H9 (cell line): ENCODE measurements at regions not wholly inside any gene's neighbourhood (a gene's known extent, or its start where the extent isn't known, plus 50 kb on each side); places are given as distances from the start of the nearest gene placed in this dataset.

Experiments used
- DNase-seq: peaks from one replicate; pipeline ENCODE4 v3.0.0-alpha.2; 2017
- H2AFZ ChIP-seq: one replicate; pipeline ENCODE4 v1.6.1; 2013; ENCODE audit warnings: mild to moderate bottlenecking, low read length, control low read depth, moderate library complexity
- H2AK5ac ChIP-seq: 2 replicates; pipeline ENCODE4 v1.6.1; 2013; ENCODE audit warnings: low read length, control low read depth, mixed read lengths; ENCODE audit not compliant: insufficient read length
- H2BK120ac ChIP-seq: one replicate; pipeline ENCODE4 v1.6.1; 2013; ENCODE audit warnings: low read depth, mild to moderate bottlenecking, low read length, control low read depth, inconsistent platforms; ENCODE audit not compliant: poor library complexity, severe bottlenecking
- H2BK12ac ChIP-seq: 2 replicates; pipeline ENCODE4 v1.6.1; 2013; ENCODE audit warnings: low read length, control low read depth, mixed read lengths, low read depth; ENCODE audit not compliant: insufficient read length
- H2BK15ac ChIP-seq: 2 replicates; pipeline ENCODE4 v1.6.1; 2013; ENCODE audit warnings: low read depth, low read length, control low read depth
- H2BK20ac ChIP-seq: one replicate; pipeline ENCODE4 v1.6.1; 2013; ENCODE audit warnings: low read depth, mild to moderate bottlenecking, low read length, control low read depth, inconsistent platforms; ENCODE audit not compliant: poor library complexity, severe bottlenecking
- H2BK5ac ChIP-seq: 2 replicates; pipeline ENCODE4 v1.6.1; 2013; ENCODE audit warnings: low read length, control low read depth, mixed read lengths; ENCODE audit not compliant: insufficient read length
- H3K14ac ChIP-seq: 2 replicates; pipeline ENCODE4 v1.6.1; 2013; ENCODE audit warnings: low read length, control low read depth; ENCODE audit not compliant: insufficient read depth
- H3K18ac ChIP-seq: 2 replicates; pipeline ENCODE4 v1.6.1; 2013; ENCODE audit warnings: low read depth, mild to moderate bottlenecking, mixed read lengths, low read length, control low read depth; ENCODE audit not compliant: insufficient read length
- H3K23ac ChIP-seq: 2 replicates; pipeline ENCODE4 v1.6.1; 2013; ENCODE audit warnings: low read length, control low read depth, mixed read lengths, low read depth; ENCODE audit not compliant: insufficient read length
- H3K23me2 ChIP-seq: 2 replicates; pipeline ENCODE4 v1.6.1; 2013; ENCODE audit warnings: low read depth, mild to moderate bottlenecking, mixed read lengths, low read length, control low read depth; ENCODE audit not compliant: insufficient read length, poor library complexity, severe bottlenecking
- H3K27ac ChIP-seq: 2 replicates; pipeline ENCODE4 v1.5.1; 2013; ENCODE audit warnings: low read length, control low read depth, mixed read lengths, low read depth; ENCODE audit not compliant: insufficient read length
- H3K27me3 ChIP-seq: 2 replicates; pipeline ENCODE4 v1.6.1; 2013; ENCODE audit warnings: low read length, control low read depth, inconsistent platforms; ENCODE audit not compliant: insufficient read depth
- H3K4ac ChIP-seq: 2 replicates; pipeline ENCODE4 v1.6.1; 2013; ENCODE audit warnings: low read depth, mild to moderate bottlenecking, control low read depth, inconsistent platforms, low read length, moderate library complexity
- H3K4me1 ChIP-seq: 2 replicates; pipeline ENCODE4 v1.6.1; 2013; ENCODE audit warnings: low read length, control low read depth, inconsistent platforms; ENCODE audit not compliant: insufficient read depth
- H3K4me2 ChIP-seq: 2 replicates; pipeline ENCODE4 v1.6.1; 2013; ENCODE audit warnings: low read length, control low read depth, mixed read lengths; ENCODE audit not compliant: insufficient read length, insufficient read depth
- H3K56ac ChIP-seq: 2 replicates; pipeline ENCODE4 v1.6.1; 2013; ENCODE audit warnings: low read depth, mild to moderate bottlenecking, mixed read lengths, low read length, control low read depth; ENCODE audit not compliant: insufficient read length
- H3K79me1 ChIP-seq: 2 replicates; pipeline ENCODE4 v1.6.1; 2013; ENCODE audit warnings: low read depth, mild to moderate bottlenecking, moderate library complexity, low read length, control low read depth, inconsistent platforms; ENCODE audit not compliant: insufficient read depth, poor library complexity, severe bottlenecking
- H3K79me2 ChIP-seq: 2 replicates; pipeline ENCODE4 v1.6.1; 2013; ENCODE audit warnings: low read length, control low read depth, inconsistent platforms; ENCODE audit not compliant: insufficient read depth
- H3K9ac ChIP-seq: 2 replicates; pipeline ENCODE4 v1.6.1; 2013; ENCODE audit warnings: low read length, control low read depth, mixed read lengths; ENCODE audit not compliant: insufficient read length; ENCODE audit errors: extremely low read depth
- H3K9me3 ChIP-seq: one replicate; pipeline ENCODE4 v1.6.1; 2013; ENCODE audit warnings: low read depth, low read length, inconsistent platforms; ENCODE audit not compliant: control insufficient read depth
- H3T11ph ChIP-seq: one replicate; pipeline ENCODE4 v1.6.1; 2013; ENCODE audit warnings: mild to moderate bottlenecking, low read length, control low read depth, inconsistent platforms
- H4K20me1 ChIP-seq: one replicate; pipeline ENCODE4 v1.6.1; 2013; ENCODE audit not compliant: control insufficient read depth, insufficient read length, insufficient read depth
- H4K5ac ChIP-seq: 2 replicates; pipeline ENCODE4 v1.6.1; 2013; ENCODE audit warnings: low read depth, mild to moderate bottlenecking, mixed read lengths, low read length, control low read depth; ENCODE audit not compliant: insufficient read length
- H4K8ac ChIP-seq: replicated peaks from 2 replicates; pipeline ENCODE4 v1.6.1; 2013; ENCODE audit warnings: low read length, control low read depth, mixed read lengths, low read depth; ENCODE audit not compliant: insufficient read length
- H4K91ac ChIP-seq: 2 replicates; pipeline ENCODE4 v1.6.1; 2013; ENCODE audit warnings: low read depth, mild to moderate bottlenecking, moderate library complexity, mixed read lengths, low read length, control low read depth; ENCODE audit not compliant: insufficient read length
- H3K27ac Mint-ChIP-seq, 3 experiments: 2 replicates in 2 of 3; 3 replicates in 1 of 3; pipeline ENCODE4 v1.8.0; 2020 to 2021; ENCODE audit warnings: mixed read lengths in 3 of 3, mild to moderate bottlenecking in 1 of 3, moderate library complexity in 1 of 3
- H3K27me3 Mint-ChIP-seq: 2 replicates; pipeline ENCODE4 v1.8.0; 2021; ENCODE audit warnings: low read depth, mild to moderate bottlenecking, moderate library complexity, mixed read lengths
- H3K36me3 Mint-ChIP-seq, 3 experiments: 2 replicates in 2 of 3; 3 replicates in 1 of 3; pipeline ENCODE4 v1.8.0; 2020 to 2021; ENCODE audit warnings: low read depth in 3 of 3, mixed read lengths in 3 of 3; ENCODE audit not compliant: insufficient read depth in 1 of 3
- H3K4me1 Mint-ChIP-seq, 2 experiments: 2 replicates each; pipeline ENCODE4 v1.8.0; 2020; ENCODE audit warnings: mixed read lengths in 2 of 2
- H3K4me3 Mint-ChIP-seq, 2 experiments: 2 replicates in 1 of 2; 3 replicates in 1 of 2; pipeline ENCODE4 v1.8.0; 2020 to 2021; ENCODE audit warnings: mild to moderate bottlenecking in 2 of 2, mixed read lengths in 2 of 2, moderate library complexity in 1 of 2
- H3K9me3 Mint-ChIP-seq, 2 experiments: 2 replicates in 1 of 2; 3 replicates in 1 of 2; pipeline ENCODE4 v1.8.0; 2020; ENCODE audit warnings: mild to moderate bottlenecking in 2 of 2, mixed read lengths in 2 of 2, moderate library complexity in 1 of 2
- CTCF ChIP-seq: fragments of 200-600 bp; sonication (generic); conservative IDR thresholded peaks from 3 replicates; pipeline ENCODE4 v1.8.0; 2021; ENCODE audit warnings: antibody characterized with exemption, mild to moderate bottlenecking
- WGBS: extraction: QIAGEN DNeasy Blood & Tissue Kit; methylation state at CpG from one replicate; pipeline ENCODE4 v1.1.7; 2013; ENCODE audit warnings: missing lambda C conversion rate, low lambda C conversion rate, mixed read lengths; ENCODE audit not compliant: insufficient read length; ENCODE audit errors: extremely low coverage; 5-methylcytosine and 5-hydroxymethylcytosine counted together

DNA sequence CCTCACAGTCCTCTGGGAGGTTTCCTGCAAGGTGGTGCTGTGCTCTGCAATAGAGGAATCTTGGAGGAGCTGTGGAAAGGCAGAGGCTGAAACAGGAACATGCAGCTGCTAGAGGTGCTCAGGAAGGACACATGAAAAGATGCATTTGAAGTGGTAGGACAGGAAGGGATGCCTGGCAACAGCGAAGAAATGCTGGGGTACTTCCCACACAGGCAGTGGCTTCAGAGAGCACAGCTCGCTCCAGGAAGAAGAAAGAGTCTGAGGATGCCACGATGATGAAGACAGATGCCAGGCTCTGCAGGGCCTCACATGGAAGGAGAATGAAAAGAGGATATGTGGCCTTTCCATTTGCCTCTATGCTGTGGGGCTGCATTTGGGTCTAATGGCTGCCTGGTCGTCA, 77.0 kb upstream of the TMEM72 start:
- Histone ChIP-seq H2BK15ac (no peak overlapping the region; the same call in 1 of the 2 replicates), H3K23ac (no peak overlapping the region), H3K9me3 (no peaks in the 10 kb centered on the region), H3K14ac (no peak overlapping the region), H3K9ac (no peak overlapping the region), H3K4me1 (no peaks in the 10 kb centered on the region), H2AK5ac (no peak overlapping the region), H4K5ac (no peak overlapping the region), H2BK120ac (no peak overlapping the region), H3K18ac (no peak overlapping the region), H2AFZ (no peak overlapping the region), H2BK20ac (no peak overlapping the region), H3K23me2 (no peaks in the 10 kb centered on the region), H4K91ac (no peak overlapping the region), H3K4ac (no peak overlapping the region), H3K27me3 (no peaks in the 10 kb centered on the region), H3K4me2 (no peak overlapping the region), H3K79me2 (no peaks in the 10 kb centered on the region), H2BK5ac (no peak overlapping the region), H2BK12ac (no peak overlapping the region), H3T11ph (no peak overlapping the region), H4K8ac (no peak overlapping the region), H4K20me1 (no peaks in the 10 kb centered on the region), H3K27ac (no peak overlapping the region), H3K56ac (no peak overlapping the region), H3K79me1 (no peaks in the 10 kb centered on the region)
- H3K4me1 Mint-ChIP-seq, result peaks cover 7 to 10% of the 10 kb centered on the region in 2 experiments
- no peak for TF ChIP-seq CTCF
- H3K36me3 Mint-ChIP-seq, result no peaks in the 10 kb centered on the region
- peaks cover 3% of the 10 kb centered on the region; the same call in 1 of the 2 replicates for H3K27me3 Mint-ChIP-seq
- no peak overlapping the region for H3K27ac Mint-ChIP-seq
- no peak overlapping the region for H3K4me3 Mint-ChIP-seq
- DNase-seq, result no peak
- no CpG with 5 or more reads among the region's 4 CpGs for WGBS
- H3K9me3 Mint-ChIP-seq, result no peaks in the 10 kb centered on the region
